ENCODE measurements at regions not wholly inside any gene's neighbourhood (a gene's known extent, or its start where the extent isn't known, plus 50 kb on each side); places are given as distances from the start of the nearest gene placed in this dataset.

DNA sequence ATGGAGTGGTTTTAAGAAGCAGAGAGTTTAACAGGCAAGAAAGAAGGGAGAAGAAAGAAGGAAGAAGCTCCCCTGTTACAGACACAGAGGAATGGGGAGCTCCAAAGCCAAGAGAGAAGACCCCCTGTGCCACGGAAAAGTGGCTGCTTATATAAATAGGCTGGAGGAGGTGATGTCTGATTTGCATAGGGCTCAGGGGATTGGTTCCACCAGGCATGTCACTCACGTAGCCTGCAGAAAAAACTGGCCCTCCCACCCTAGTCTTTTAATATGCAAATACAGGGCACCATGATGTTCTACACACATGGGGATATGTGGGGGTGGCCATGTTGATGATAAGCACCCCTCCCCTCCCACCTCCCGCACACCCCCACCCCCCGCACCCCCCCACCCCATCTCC, 99.6 kb downstream of the ETS2 start (continued):
- TF ChIP-seq, protein P1, sequence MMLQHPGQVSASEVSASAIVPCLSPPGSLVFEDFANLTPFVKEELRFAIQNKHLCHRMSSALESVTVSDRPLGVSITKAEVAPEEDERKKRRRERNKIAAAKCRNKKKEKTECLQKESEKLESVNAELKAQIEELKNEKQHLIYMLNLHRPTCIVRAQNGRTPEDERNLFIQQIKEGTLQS (IDR thresholded peaks at IDR 0.05; ENCODE audit: borderline replicate concordance, extremely low read depth, low read depth, low read length), result no peak
- no peak for TF ChIP-seq KLF5 (IDR thresholded peaks at IDR 0.05; ENCODE audit: partially characterized antibody)
- no peak for TF ChIP-seq BHLHE40 (IDR thresholded peaks at IDR 0.05; ENCODE audit: borderline replicate concordance in 1 of 2, low read depth in 2 of 2, low read length in 1 of 2)
- TF ChIP-seq ASH2L (IDR thresholded peaks at IDR 0.05; ENCODE audit: borderline replicate concordance, low read depth), result no peak
- TF ChIP-seq HCFC1 (IDR thresholded peaks at IDR 0.05; ENCODE audit: low read length), result no peak
- TF ChIP-seq IKZF1 (conservative IDR thresholded peaks at IDR 0.05), result no peak
- TF ChIP-seq, protein P2, sequence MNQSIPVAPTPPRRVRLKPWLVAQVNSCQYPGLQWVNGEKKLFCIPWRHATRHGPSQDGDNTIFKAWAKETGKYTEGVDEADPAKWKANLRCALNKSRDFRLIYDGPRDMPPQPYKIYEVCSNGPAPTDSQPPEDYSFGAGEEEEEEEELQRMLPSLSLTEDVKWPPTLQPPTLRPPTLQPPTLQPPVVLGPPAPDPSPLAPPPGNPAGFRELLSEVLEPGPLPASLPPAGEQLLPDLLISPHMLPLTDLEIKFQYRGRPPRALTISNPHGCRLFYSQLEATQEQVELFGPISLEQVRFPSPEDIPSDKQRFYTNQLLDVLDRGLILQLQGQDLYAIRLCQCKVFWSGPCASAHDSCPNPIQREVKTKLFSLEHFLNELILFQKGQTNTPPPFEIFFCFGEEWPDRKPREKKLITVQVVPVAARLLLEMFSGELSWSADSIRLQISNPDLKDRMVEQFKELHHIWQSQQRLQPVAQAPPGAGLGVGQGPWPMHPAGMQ (IDR thresholded peaks at IDR 0.05; ENCODE audit: borderline replicate concordance), result no peak
- TF ChIP-seq STAT1 (conservative IDR thresholded peaks at IDR 0.05), result no peak
- no peak for TF ChIP-seq RAD51 (IDR thresholded peaks at IDR 0.05)
- TF ChIP-seq TCF12 (IDR thresholded peaks at IDR 0.05; ENCODE audit: low read depth, low read length), result no peak
- no peak for TF ChIP-seq TCF7 (IDR thresholded peaks at IDR 0.05; ENCODE audit: borderline replicate concordance)
- TF ChIP-seq MXI1 (IDR thresholded peaks at IDR 0.05; ENCODE audit: low read depth, low read length), result no peak

DNA sequence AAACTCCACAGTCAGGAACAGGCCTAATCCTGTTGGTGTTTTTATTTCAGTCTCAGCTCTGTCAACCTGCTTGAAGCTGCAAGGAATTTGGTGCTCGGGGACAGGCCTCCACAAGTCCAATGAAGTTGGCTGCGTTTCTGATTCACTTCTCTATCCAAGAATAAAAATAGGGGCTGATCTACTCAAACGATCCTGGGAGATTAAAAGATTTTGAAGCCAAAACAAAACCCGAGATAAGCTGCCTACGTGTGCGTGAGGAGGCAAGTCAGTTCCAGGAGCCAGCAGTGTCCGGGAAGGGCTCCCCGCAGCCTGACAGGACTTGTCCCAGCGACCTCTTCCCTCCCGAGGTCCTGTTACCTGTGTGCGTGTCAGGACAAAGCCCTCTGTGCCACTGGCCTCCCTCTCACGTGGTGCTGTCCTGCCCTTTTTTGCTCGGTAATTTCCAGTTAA, 98.0 kb downstream of the ETS2 start:
- CTCF ChIA-PET, result no interaction called here
- Histone ChIP-seq H3K4me2 (ENCODE audit: control insufficient read depth, insufficient read depth) (no peak overlapping the region), H3K4me3 (no peak overlapping the region), H3K9me3 (replicated peaks; ENCODE audit: control insufficient read depth, insufficient read depth, low read length) (no peaks in the 10 kb centered on the region; the same call in 2 of the 3 replicates), H2AFZ (ENCODE audit: control insufficient read depth, low read depth, low read length) (no peak overlapping the region), H3K36me3 (ENCODE audit: control insufficient read depth in 2 of 2, insufficient read depth in 2 of 2, low read length in 1 of 2) (no peaks in the 10 kb centered on the region), H3K79me2 (ENCODE audit: control insufficient read depth, insufficient read depth, low read length) (no peaks in the 10 kb centered on the region), H3K9ac (ENCODE audit: control insufficient read depth, insufficient read depth, low read length) (no peak overlapping the region), H3K27me3 (replicated peaks in 1 of 2; ENCODE audit: control insufficient read depth in 2 of 2, insufficient read depth in 2 of 2, low read length in 1 of 2) (no peaks in the 10 kb centered on the region), H3K27ac (ENCODE audit: control insufficient read depth, insufficient read depth) (no peak overlapping the region), H3K4me1 (ENCODE audit: control insufficient read depth, insufficient read depth, low read length) (no peaks in the 10 kb centered on the region), H4K20me1 (ENCODE audit: control insufficient read depth, insufficient read depth) (no peaks in the 10 kb centered on the region)
- FAIRE-seq, result no peak
- DNase-seq (ENCODE audit: low read depth, low spot score), result no peak
- TF ChIP-seq RBBP5 (conservative IDR thresholded peaks at IDR 0.05) (no peak), ETV6 (conservative IDR thresholded peaks at IDR 0.05 in 1 of 2, IDR thresholded peaks at IDR 0.05 in 1 of 2; ENCODE audit: borderline replicate concordance in 1 of 2, low read depth in 1 of 2) (no peak)
- in situ Hi-C loops (cut with MboI) (no loop called here), intact Hi-C loops (cut with micrococcal nuclease; ENCODE audit: unreplicated experiment) (no loop called here)
- WGBS (ENCODE audit: insufficient coverage, insufficient replicate concordance, low lambda C conversion rate, missing lambda C conversion rate), result 41% methylated on average over 13 of the region's 13 CpGs
- ATAC-seq, result no peak
- BruUV-seq (replicated peaks), result no TSS peak
- POLR2A ChIA-PET, result no interaction called here
- SMC1A ChIA-PET (ENCODE audit: uncharacterized antibody, unreplicated experiment), result no interaction called here
- RAD21 ChIA-PET (ENCODE audit: unreplicated experiment), result no interaction called here

Measured in GM12878 (cell line).